COLO829 (cell line): ENCODE measurements at regions not wholly inside any gene's neighbourhood (a gene's known extent, or its start where the extent isn't known, plus 50 kb on each side); places are given as distances from the start of the nearest gene placed in this dataset.
"Not testable (repeated sequence)": the region's sequence is repeated elsewhere in the genome, so short reads cannot be mapped to it uniquely, and the experiment has no call there.

Source experiments
- DNase-seq: peaks from one replicate; pipeline ENCODE4 v3.0.0; 2012; ENCODE audit warnings: low spot score

DNA sequence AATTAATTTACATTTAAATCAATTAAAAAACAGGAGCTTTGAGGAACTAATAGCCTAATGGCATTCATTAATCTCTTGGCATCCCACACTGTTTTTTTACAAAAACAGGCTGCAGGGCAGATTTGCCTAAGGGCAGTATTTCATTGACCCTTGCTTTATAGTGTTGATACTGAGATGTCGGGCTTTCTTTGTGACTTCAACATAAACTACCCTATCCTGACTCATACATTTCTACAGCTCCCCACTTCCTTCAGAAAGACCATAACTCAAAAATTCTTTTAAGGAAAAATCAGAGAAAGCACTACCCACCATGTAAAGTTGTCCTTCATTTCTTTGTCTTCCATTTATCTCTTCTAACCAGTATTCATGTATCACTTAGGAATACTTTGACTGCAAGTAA, 92.2 kb upstream of the NT5E start:
- no peak for DNase-seq

DNA sequence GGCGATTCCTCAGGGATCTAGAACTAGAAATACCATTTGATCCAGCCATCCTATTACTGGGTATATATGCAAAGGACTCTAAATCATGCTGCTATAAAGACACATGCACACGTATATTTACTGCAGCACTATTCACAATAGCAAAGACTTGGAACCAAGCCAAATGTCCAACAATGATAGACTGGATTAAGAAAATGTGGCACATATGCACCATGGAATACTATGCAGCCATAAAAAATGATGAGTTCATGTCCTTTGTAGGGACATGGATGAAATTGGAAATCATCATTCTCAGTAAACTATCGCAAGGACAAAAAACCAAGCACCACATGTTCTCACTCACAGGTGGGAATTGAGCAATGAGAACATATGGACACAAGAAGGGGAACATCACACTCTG, 93.1 kb upstream of the NT5E start:
- DNase-seq, result not testable (repeated sequence)

DNA sequence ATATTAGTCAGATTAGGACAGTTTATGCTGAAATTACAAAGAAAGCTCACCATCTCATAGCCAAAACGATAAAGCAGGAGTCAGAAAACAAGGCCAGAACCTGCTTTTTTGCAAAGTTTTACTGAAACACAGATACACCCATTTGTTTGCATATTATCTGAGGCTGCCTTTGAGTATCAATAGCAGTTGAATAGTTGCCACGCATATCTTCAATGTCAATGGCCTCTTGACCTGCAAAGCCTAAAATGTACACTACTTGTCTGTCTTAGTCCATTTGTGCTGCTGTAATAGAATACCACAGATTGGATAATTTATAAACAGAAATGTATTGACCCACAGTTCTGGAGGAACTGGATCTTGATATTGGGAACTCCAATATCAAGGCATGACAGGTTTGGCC, 94.1 kb upstream of the NT5E start:
- no peak for DNase-seq

DNA sequence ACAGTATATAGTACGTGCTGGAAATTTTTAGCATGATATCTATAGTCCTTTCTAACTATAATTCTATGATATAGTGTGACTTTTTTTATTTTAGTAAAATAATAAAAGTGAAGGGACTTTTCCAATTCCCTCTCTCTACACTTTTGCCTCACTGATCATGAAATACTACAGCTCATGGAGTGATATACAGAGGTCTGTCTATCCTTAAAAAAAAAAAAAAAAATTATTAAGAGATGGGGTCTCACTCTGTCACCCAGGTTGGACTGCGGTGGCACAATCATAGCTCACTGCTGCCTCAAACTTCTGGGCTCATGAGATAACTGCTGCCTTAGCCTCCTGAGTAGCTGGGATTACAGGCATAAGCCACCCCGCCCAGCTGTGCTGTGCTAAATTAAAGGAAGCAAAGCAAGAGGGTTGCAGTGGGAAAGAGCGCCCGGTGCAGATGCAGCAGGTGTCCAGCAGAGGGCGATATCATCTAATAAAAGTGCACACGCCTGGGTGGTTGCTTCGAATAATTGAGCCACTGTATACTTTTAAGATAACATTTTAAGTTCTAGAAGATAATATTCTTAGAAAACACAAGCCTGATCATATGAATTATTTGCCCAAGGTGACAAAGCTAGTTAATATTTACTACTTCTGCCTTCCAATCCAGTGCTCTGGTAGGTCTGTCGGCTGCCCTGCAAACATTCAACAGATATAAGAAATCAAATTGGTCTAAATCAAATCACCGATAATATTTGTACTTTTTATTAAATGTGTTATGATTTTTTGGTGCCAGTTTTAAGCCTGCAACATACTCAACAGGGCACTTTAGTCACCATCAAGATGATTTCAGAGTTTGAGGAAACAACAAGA, 94.9 kb upstream of the NT5E start:
- peak; percentile 64 for DNase-seq

DNA sequence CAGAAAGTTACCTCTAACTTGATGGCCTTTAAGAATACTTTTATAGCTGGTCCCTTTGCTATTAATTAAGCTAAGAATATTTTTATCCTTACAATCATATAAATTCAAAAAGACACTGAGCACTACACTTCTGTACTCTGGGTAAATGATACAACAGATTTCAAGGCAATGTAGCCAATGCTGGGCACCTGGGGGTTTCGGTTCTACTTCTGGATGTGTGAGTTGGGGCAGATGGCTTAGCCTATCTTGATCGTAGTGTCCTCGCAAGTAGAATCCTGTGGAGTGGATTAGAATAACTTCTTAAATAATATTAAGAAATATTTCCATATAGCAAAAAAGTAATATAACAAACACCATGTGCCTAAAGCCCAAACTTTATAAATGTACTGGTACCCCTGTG, 96.9 kb upstream of the NT5E start:
- DNase-seq, result no peak

DNA sequence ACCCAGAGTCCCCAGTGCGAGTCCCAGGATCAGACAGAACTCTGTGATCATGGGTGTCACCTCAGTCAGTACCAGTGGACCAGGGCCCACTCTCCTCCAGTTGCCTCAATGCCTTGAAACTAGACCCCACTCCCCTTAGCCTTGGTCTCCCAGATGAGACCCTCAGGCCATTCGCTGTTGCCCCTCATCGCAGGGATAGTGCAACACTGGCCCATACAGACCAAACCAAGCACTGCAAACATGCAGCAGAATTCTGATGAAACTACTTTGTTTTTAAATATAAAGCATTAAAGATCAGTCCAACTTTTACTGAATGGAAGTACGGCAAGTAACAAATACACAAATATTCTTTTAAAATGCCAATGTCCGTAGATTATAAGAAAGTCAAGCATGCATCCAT, 101.2 kb upstream of the NT5E start:
- no peak for DNase-seq

DNA sequence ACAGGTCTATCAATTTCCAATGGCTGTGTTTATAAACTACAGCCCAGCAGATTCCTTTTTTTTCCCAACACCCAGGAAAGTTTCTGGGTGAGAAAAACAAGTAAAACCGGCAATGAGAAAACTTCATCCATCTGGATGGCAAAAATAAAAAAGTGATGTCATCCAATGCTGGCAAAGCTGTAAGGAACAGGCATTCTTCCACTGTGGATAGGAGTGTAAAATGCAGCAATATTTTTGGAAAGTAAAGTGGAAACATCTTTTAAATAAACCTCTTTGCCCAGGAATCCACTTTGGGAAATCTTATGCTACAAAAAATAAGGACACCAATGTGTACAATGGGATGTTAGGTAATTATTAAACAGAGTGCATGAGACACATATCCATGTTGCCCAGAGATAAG, 102.1 kb upstream of the NT5E start:
- DNase-seq, result no peak

DNA sequence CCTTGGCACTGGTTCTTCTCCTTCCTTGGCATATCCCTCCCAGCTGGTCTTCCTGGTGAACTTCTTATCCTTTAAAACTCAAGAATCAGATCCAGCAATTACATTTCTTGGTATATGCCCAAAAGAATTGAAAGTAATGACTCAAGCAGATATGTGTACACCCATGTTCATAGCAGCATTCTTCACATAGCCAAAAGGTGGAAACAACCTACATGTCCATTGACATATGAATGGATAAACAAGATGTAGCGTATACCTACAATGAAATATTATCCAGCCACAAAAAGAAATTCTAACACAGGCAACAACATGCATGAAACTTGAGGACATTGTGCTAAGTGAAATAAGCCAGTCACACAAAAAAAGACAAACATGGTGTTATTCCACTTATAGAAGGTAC, 103.7 kb upstream of the NT5E start:
- no peak for DNase-seq

DNA sequence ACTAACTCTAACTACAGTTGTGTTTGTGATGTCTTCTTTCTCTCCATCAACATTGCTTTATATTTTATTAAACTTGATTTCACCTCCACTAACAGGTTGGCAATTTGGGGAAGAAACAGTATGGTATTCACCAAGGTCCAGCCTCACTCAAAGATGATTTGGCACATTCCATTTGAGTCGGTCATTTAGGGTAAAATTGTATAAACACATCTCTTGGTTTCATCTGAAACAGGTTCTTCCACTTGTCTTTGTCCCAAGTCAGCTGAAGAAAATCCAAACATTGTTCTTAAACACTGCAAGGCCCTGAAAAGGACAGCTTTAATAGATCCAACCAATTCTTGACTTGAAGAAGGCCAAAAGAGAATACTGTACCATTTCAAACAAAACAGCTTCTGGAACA, 104.9 kb upstream of the NT5E start:
- DNase-seq, result no peak

DNA sequence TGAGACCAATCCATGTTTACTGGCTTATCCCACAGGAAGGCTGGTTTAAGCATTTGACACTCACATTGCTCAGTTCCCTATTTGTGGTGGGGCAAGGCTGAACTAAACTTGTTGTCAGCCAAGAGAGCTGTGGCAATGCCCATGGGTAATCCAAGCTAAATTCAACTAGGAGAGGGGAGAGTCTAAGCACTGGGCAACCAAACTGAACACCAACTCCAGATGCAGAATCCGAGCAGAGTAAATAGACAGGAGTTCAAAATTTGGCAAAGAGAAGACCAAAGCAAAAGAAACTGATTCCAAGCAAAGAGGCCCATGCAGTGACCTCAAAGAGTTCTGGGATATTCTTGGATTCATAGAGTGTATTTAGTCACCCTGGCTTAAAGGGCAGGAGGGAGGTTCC, 106.5 kb upstream of the NT5E start:
- DNase-seq, result no peak

DNA sequence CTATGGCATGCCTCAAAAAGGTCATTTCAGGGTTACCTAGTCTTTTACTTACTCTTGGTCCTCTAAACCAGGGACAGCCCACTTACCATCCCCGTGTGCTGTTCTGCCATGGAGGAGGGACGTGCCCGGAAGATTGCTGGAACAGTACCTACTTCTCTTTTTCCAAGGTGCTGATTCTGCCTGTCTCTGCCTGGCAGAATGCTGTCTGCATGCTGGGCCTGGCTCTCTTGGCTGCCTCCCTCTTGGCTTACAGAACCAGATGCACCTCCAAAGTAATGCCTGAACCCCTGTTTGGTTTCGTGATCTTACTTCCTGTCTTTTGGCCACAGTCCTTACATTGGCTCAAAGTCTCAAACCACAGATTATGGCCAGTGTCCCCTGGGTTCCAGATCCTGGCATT, 120.7 kb upstream of the NT5E start:
- no peak for DNase-seq

DNA sequence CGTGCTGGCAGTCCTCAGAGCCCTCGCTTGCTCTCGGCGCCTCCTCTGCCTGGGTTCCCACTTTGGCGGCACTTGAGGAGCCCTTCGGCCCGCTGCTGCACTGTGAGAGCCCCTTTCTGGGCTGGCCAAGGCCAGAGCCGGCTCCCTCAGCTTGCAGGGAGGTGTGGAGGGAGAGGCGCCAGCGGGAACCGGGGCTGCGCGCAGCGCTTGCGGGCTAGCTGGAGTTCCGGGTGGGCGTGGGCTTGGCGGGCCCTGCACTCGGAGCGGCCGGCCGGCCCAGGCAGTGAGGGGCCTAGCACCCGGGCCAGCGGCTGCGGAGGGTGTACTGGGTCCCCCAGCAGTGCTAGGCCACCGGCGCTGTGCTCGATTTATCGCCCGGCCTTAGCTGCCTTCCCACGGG, 124.1 kb upstream of the NT5E start:
- not testable (repeated sequence) for DNase-seq

DNA sequence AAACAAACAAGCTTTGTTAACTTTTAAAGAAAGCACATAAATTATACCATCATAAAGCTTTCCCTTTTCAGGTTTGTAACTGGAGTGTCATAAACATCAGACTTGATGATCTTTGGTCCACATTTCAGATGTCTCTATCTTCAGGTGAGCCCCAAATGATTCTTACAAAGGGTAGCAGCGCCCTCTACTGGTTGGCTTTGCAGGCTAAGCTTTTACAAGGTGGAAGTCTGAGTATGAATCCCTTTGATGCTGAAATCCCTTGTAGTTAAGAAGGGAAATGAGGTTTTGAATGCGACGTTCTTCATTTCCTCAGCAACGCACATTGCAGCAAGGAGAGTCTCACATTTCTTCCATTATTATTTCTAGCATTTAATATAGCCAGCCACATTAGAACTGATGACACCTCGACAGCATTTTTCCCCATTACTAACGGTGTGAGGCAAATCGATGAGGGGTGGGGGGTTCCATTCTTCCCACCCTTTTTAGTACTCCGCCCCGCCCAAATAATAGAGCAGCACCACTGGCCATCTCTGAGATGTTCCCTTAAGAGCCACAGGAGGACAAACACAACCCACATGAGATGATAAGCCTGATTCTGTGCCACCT, 126.3 kb upstream of the NT5E start:
- peak; percentile 40 for DNase-seq

DNA sequence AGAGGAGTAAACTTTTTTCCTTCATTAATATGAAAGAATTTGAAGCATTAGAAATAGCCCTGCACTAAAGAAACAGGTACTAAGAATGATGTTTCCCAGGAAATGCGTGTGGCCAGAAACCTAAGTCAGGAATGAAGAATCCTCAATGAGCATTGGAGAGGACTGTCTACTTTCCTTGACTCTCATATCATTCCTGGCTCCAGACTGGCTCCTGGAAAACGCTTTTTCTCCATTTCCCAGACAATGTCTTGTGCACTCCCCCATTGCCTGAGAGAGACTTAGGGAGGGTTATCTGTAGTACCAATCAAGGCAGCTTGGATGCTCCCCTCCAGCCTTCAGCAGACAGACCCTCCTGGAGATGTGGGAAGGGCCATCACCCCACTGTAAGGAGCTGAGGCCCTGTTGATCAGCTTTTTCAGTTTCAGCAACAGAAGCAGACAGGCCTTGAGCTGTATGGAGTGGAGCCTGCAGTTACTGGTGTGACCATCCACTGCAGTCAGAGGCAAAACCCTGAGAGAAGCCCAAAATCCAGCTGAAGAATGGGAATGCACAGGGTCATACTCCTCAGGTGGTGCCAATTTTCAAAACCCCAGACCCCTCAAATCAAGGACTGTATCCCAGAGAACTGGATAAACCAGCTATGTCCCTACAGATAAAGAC, 127.3 kb upstream of the NT5E start:
- DNase-seq, result no peak

DNA sequence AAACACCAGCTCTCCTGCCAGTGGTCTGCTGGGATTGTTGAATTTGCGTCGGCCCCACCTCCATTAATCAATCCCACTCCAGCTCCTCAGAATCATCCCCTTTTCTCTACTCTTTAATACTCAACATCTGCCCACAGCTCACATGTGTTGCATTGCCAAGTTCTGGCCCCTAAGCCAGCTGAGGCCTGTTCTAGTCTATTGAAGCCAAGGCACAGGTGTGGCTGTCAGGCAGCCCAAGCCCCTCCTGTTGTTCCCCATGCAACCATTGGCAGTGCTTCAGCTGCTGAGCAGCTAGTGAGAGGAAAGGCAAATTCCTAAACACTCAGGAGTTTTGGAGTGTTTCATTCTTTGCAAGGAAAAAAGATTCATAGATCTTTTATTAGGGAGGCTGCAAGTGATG, 128.0 kb upstream of the NT5E start:
- no peak for DNase-seq

DNA sequence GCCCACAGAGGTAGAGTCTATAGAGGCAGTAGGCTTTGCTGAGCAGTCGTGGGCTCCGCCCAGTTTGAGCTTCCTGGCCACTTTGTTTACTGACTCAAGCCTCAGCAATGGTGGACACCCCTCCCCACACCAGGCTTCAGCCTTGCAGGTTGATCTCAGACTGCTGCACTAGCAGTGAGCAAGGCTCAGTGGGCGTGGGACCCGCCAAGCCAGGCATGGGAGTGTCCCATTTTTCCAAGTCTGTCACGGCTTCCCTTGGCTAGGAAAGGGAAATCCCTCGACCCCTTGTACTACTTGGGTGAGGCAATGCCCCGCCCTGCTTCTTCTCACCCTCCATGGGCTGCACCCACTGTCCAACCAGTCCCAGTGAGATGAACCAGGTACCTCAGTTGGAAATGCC, 135.3 kb upstream of the NT5E start:
- no peak for DNase-seq

DNA sequence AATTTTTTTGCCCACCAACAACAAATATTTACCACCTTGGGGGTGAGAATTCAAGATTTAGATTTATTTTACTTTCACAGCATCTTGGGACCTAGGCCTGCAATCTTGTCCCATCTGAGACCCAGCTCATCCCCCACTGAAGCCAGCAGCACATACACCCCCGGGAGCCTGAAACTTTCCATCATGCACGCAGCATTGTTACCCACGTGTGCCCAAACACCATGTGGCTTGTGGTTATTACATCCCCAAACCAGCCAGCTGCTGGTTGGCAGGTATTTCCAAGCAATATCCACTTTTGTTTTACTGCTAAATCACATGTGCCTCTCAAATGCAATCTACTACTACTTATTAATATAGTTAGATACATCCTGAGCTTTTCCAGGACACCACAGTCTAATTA, 149.3 kb upstream of the NT5E start:
- no peak for DNase-seq

DNA sequence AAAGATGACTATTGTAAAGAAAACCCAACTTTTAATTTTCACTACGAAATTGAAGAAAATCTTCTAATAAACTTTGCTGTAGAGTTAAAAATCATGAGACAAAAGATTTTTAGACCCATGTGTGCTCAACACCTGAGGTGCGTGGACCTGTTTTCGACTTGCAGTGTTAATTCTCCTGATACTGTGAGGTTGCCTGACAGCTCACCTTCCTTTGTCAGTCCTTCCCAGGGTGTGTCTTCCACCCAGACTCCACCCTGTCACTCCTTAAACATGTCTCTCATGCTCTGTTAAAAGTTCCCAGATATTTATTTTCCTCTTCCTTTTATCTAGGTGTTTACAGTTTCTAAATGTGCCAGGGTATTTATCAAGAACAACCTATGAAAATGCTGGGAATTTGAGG, 151.3 kb upstream of the NT5E start:
- no peak for DNase-seq

DNA sequence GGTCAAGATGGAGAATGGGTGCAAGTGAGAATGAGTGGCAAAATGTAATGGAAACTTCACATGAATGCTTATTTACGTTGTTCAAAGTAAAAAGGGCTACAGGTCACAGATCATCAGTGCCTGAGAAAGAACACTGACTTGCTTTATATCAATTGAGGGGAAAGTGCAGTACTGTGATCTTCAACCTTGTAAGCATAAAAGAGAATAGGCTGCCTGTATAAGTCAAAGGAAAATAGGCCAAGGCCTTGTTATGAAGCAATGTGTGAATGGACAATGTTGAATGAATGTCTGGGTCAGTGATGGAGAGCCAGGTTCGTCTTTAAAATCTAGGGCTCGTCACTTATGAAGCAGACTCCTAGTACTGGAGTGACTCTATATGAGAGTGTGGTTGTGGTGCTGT, 158.6 kb upstream of the NT5E start:
- no peak for DNase-seq

DNA sequence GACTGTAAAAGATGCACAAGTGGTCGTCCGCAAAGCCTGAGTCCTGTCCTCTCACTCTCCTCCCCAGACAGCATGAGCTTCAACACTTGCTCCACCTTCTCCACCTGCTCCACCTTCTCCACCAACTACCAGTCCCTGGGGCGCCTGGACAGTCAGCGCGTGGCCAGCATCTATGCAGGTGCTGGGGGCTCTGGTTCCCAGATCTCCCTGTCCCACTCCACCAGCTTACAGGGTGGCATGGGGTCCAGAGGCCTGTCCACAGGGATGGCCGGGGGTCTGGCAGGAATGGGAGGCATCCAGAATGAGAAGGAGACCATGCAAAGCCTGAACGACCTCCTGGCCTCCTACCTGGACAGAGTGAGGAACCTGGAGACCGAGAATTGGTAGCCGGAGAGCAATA, 162.2 kb upstream of the NT5E start:
- DNase-seq, result no peak

DNA sequence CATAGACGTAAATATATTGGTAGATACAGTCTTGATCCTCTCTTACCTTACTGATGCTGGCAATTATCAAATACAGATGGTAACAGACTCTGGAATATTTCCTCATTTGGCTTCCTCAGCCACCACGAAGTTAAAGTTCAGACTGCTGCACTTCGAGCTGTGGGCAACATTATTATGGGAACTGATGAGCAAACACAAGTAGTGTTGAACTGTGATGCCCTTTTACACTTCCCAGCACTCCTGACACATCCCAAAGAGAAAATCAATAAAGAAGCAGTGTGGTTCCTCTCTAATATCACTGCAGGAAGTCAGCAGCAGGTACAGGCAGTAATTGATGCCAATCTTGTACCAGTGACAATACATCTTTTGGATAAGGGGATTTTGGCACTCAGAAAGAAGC, 162.7 kb upstream of the NT5E start:
- no peak for DNase-seq

DNA sequence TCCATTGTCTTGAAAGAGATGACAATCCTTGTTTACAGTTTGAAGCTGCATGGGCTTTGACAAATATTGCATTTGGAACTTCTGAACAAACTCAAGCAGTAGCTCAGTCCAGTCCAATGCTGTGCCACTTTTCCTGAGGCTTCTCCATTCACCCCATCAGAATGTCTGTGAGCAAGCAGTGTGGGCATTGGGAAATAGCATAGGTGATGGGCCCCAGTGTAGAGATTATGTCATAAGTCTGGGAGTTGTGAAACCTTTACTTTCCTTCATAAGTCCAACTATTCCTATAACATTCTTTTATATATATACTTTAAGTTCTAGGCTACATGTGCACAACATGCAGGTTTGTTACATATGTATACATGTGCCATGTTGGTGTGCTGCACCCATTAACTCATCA, 163.4 kb upstream of the NT5E start:
- DNase-seq, result not testable (repeated sequence)

DNA sequence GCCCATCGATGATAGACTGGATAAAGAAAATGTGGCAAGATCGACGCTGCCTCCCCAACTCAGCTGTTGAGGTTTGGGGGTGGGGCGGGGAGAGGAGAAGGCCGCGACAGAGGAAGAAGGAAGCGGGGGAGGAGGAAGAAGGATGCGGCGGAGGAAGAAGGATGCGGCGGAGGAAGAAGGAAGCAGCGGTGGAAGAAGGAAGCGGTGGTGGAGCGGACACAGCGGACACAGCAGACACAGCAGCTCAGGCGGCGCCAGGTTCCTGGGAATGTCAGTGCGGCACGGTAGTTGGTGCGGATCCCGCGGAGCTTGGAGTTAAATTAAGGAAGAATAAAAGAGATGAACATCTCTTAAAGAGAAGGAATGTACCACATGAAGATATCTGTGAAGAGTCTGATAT, 163.9 kb upstream of the NT5E start:
- DNase-seq, result no peak

DNA sequence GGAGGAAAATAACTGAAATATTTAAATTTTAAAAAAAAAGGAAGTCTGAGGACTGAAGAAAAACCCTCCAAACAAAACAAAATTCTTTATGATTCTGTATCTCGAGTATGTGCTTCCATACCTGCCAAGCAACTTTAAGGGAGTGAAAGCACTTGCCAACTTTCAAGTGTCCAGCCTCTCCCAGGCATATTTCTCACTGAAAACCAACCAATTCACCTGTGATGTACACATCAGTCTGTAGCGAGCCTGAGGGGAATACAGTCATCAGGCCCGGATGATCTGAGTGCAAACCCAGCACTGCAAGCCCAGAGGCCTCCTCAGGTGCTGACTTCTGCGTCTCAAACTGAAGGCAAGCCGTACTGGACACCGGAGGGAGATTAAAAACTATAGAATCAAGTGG, 164.8 kb upstream of the NT5E start:
- DNase-seq, result no peak
